G401.6 (cell line): ENCODE measurements at regions not wholly inside any gene's neighbourhood (a gene's known extent, or its start where the extent isn't known, plus 50 kb on each side); places are given as distances from the start of the nearest gene placed in this dataset.

Experiments used
- FAIRE-seq: peaks from 2 replicates; lab custom pipeline; 2012; peaks lifted over from hg19 to GRCh38; lab: Jason Lieb, UNC

- no peak for FAIRE-seq
Observed at GRCh38 chr7:52980129-52980528, 55.3 kb upstream of the POM121L12 start.

DNA sequence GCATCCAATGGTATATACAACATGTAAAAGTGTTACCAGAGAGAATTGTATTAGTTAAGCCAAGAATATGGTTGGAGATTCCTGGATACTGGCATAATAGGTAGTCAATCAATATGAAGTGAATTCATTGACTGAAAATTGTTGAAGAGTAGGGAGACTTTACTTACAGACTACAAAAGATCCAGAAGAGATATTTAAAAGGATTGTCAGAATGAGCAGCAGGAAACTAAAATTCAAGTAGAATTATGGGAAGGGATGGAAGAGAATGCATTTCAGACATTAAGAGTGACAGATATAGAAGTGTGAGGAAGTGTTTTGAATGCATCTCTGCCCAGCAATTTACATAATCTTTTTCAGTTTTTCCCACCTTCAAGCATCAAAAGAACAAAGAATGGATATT lies 62.3 kb upstream of the POM121L12 start:
- no peak for FAIRE-seq

DNA sequence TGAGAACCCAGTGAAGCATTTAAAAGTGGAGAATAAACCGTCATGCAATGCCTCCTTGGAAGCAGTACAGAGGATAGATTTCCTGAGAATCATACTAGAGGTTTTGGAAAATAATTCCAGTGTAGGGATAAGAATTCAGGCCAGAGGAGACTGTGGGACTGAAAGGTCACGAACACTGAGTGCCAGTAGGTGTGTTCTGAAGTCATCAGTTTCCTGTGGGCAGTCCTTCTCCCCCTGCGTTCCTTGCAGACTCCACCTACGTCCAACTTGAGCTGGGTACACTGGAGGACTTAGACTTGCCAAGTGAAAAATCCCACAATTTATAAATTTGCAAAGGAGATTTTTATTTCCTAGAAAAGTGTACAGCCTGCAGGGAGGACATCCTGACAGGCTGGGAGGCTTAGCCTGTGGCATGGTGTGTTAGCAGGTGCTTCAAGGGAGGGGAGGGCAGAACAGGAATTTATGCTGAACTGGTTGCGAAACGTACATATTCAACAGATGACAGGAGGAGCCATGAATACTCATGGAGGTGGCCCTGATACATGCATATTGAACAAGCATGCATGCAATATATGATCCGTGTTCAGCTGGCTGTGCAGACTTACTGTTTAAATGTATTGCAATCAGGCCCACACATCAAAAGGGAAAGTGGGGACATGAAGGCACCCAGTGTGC lies 72.9 kb upstream of the POM121L12 start:
- FAIRE-seq: no peak

GRCh38 chr7:52961084-52961483 lies 74.3 kb upstream of the POM121L12 start:
- FAIRE-seq: no peak

- FAIRE-seq: no peak
Observed at GRCh38 chr7:52959878-52960660, 75.4 kb upstream of the POM121L12 start.

DNA sequence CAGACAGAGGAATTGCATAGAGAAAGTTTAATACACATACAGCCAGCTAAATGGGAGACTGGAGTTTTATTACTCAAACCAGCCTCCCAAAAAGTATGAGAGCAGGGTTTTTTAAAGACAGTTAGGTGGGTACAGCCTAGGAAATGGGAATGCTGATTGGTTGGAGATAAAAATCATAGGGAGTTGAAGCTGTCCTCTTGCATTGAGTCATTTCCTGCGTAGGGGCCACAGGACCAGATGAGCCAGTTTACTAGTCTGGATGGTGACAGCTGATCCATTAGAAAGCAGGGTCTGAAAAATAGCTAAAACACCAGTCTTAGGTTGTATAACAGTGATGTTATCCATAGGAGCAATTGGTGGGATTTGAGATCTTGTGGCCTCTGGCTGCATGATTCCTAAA lies 76.1 kb upstream of the POM121L12 start:
- FAIRE-seq: no peak

DNA sequence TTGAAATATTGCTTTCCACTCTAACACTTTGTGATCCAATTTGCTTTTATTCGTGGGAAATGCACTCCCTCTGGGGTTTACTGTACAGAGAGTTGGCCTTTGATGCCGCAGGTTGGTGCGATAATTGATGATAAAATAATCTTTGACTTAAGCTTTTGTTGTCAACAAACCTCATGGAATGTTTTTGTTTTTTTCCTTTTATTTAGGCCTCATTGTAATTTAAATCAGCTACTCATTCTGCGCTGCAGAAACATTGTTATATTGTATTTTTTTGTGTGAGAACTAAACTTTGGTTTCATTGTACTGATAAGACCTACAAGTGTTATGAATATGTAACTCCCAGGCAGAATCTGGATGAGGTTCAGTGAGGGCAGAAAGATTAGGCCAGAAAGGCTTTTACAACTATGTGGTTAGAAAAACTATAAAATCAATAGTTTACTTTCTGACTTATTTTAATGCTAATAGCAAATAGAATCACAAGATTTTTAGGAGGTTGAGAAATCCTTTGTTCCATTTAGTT lies 76.8 kb upstream of the POM121L12 start:
- FAIRE-seq: no peak

DNA sequence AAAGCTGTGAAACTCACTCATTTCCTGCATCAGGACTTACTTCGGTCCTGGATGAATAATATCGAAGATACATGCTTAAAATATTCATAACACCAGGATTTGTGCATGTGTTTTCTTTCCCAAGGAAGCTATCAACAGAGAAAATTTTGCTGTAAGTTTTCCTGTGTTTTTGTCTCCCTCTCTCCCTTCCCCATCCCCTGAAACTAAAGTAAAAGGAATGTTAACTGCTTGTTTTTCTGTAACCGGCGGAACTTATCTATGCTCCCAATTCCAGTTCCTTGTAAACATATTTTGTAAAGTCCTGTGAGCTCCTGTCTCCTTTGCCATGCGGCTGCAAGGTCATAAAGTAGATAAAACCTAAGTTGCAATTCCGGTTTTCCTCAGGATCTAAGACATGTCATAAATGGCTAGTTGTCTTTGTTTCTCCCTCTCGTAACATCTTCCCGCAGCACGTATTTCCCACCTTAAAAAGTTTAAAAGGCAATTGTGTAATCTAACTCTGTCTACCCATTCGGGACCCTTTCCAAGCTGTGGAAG lies 79.0 kb upstream of the POM121L12 start:
- no peak for FAIRE-seq

DNA sequence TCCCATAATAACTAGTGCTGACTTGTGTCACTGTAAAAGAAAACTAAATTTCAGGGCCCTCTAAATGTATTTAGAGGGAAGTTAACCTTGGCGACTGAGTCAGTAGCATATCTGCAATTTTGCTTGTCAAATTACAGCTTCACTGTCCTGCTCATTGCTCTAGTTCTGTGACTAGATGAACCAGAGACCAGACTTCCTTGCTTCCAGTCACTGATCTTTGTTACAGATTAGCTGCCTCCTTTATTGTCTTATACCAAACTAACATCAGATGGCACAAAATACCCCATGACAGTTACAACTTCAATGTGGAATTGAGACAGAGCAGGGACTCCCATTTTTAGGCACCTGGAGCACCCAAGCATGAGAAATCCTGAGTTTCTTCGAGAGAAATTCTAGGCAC lies 79.9 kb upstream of the POM121L12 start:
- no peak for FAIRE-seq

- no peak for FAIRE-seq
Observed at GRCh38 chr7:52944921-52945320, 90.5 kb upstream of the POM121L12 start.

- FAIRE-seq: no peak
Observed at GRCh38 chr7:52940481-52940880, 95.0 kb upstream of the POM121L12 start.

GRCh38 chr7:52938455-52939133 lies 96.8 kb upstream of the POM121L12 start:
- FAIRE-seq: no peak

GRCh38 chr7:52936750-52937149 lies 98.7 kb upstream of the POM121L12 start:
- no peak for FAIRE-seq

DNA sequence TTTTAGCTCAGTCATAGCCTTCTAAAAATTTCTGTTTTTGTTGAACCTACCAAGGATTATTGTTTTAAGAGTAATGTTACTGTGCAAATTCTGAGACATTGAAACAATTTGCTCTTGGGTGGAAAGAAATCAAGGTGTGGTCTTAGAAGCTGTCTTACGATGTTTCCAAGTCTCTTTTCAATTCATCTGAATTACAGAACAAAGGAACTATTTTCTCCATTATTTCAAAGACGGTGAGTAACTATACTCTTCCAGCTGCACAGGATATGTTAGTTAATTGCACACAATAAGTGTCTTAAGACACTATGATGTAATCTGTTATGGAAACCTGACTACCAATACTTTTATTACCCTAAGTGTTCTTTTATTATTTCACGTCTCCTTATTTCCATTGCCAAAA lies 106.8 kb upstream of the POM121L12 start:
- FAIRE-seq: no peak

- FAIRE-seq: no peak
Observed at GRCh38 chr7:52925332-52925731, 110.1 kb upstream of the POM121L12 start.

- FAIRE-seq: no peak
Observed at GRCh38 chr7:52920977-52921376, 114.5 kb upstream of the POM121L12 start.

GRCh38 chr7:52917982-52918578 lies 117.4 kb upstream of the POM121L12 start:
- FAIRE-seq: no peak

- FAIRE-seq: no peak
Observed at GRCh38 chr7:52911795-52912194, 123.6 kb upstream of the POM121L12 start.

GRCh38 chr7:52911326-52911725 lies 124.1 kb upstream of the POM121L12 start:
- no peak for FAIRE-seq

- no peak for FAIRE-seq
Observed at GRCh38 chr7:52909935-52910334, 125.5 kb upstream of the POM121L12 start.

GRCh38 chr7:52909131-52909530 lies 126.3 kb upstream of the POM121L12 start:
- FAIRE-seq: no peak

GRCh38 chr7:52897713-52898112 lies 137.7 kb upstream of the POM121L12 start:
- no peak for FAIRE-seq
